Loucy (cell line): ENCODE measurements at regions not wholly inside any gene's neighbourhood (a gene's known extent, or its start where the extent isn't known, plus 50 kb on each side); places are given as distances from the start of the nearest gene placed in this dataset.

ENCODE experiments used
- H2AFZ ChIP-seq: fragments of 200-600 bp; sonication (generic); 2 replicates; pipeline ENCODE4 v1.6.0; 2016; ENCODE audit warnings: antibody characterized with exemption, mild to moderate bottlenecking, low read length, moderate library complexity
- H3F3A ChIP-seq: fragments of 200-600 bp; 2 replicates; pipeline ENCODE4 v1.6.0; 2016; ENCODE audit warnings: antibody characterized with exemption, low read depth, mild to moderate bottlenecking
- H3K27me3 ChIP-seq: fragments of 200-600 bp; sonication (generic); 2 replicates; pipeline ENCODE4 v1.6.1; 2014; ENCODE audit warnings: low read length, mild to moderate bottlenecking; ENCODE audit not compliant: insufficient read depth, poor library complexity, severe bottlenecking
- H3K36me3 ChIP-seq: fragments of 200-600 bp; sonication (generic); 2 replicates; pipeline ENCODE4 v1.6.1; 2016; ENCODE audit warnings: low read length; ENCODE audit not compliant: insufficient read depth
- H3K4me1 ChIP-seq: fragments of 200-600 bp; sonication (generic); 2 replicates; pipeline ENCODE4 v1.5.1; 2014; ENCODE audit warnings: low read length, mild to moderate bottlenecking; ENCODE audit not compliant: insufficient read depth, poor library complexity, severe bottlenecking
- H3K4me2 ChIP-seq: fragments of 200-600 bp; sonication (generic); 2 replicates; pipeline ENCODE4 v1.6.0; 2014; ENCODE audit warnings: antibody characterized with exemption, low read length, low read depth, mild to moderate bottlenecking; ENCODE audit not compliant: poor library complexity, severe bottlenecking
- H3K4me3 ChIP-seq: fragments of 200-600 bp; sonication (generic); 2 replicates; pipeline ENCODE4 v1.5.1; 2014; ENCODE audit warnings: low read length, mild to moderate bottlenecking, mixed read lengths; ENCODE audit not compliant: poor library complexity, severe bottlenecking
- H3K79me2 ChIP-seq: fragments of 200-600 bp; sonication (generic); 2 replicates; pipeline ENCODE4 v1.6.1; 2014; ENCODE audit warnings: low read length; ENCODE audit not compliant: insufficient read depth
- H3K9ac ChIP-seq: fragments of 200-600 bp; sonication (generic); 2 replicates; pipeline ENCODE4 v1.6.0; 2014; ENCODE audit warnings: mild to moderate bottlenecking, low read depth, low read length, moderate library complexity; ENCODE audit not compliant: poor library complexity, severe bottlenecking
- H3K9me2 ChIP-seq: fragments of 200-600 bp; sonication (generic); replicated peaks from 2 replicates; pipeline ENCODE4 v1.6.1; 2016; ENCODE audit warnings: low read depth, low read length, mixed read lengths
- H3K9me3 ChIP-seq: fragments of 200-600 bp; sonication (generic); 2 replicates; pipeline ENCODE4 v1.6.1; 2014; ENCODE audit warnings: mild to moderate bottlenecking, antibody characterized with exemption, low read length, low read depth; ENCODE audit not compliant: insufficient read depth
- H4K20me1 ChIP-seq: fragments of 200-600 bp; sonication (generic); 2 replicates; pipeline ENCODE4 v1.6.0; 2014; ENCODE audit warnings: antibody characterized with exemption, low read length, mild to moderate bottlenecking; ENCODE audit not compliant: insufficient read depth, poor library complexity, severe bottlenecking
- CTCF ChIP-seq: fragments of 200-600 bp; sonication (generic); conservative IDR thresholded peaks from 2 replicates; pipeline ENCODE4 v1.5.1; 2014; ENCODE audit warnings: mild to moderate bottlenecking, antibody characterized with exemption, low read length
- EZH2phosphoT487 ChIP-seq: fragments of 200-600 bp; IDR thresholded peaks from 2 replicates; pipeline ENCODE4 v1.6.1; 2018; ENCODE audit warnings: antibody characterized with exemption, mild to moderate bottlenecking, moderate library complexity, borderline replicate concordance

DNA sequence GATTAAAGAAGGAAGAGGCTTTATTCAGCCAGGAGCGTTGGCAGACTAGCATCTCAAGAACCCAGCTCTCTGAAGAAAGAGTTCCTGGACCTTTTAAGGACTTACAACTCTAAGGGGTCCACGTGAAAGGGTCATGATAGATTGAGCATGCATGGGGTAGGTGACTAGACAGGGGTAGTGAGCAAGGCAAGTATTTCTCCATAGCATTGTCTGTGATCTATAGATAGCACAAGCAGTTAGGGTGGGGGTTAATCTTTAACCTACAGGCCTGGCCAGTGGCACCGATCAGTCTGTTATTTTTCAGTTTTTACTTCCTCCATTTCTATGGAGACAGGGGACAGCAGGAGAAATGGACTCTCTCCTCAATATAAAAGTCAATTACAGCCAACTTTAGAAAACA, 983.7 kb downstream of the SLITRK1 start:
- H3K4me1 ChIP-seq, result no peaks in the 10 kb centered on the region
- TF ChIP-seq EZH2phosphoT487, result no peak
- TF ChIP-seq CTCF, result no peak
- H4K20me1 ChIP-seq, result no peaks in the 10 kb centered on the region
- H3K4me3 ChIP-seq, result no peak overlapping the region
- no peak overlapping the region for H3K4me2 ChIP-seq
- H3K36me3 ChIP-seq, result no peaks in the 10 kb centered on the region
- no peaks in the 10 kb centered on the region for H3K27me3 ChIP-seq
- H3K79me2 ChIP-seq, result no peaks in the 10 kb centered on the region
- H3K9me3 ChIP-seq, result 0 out of 2 replicates have a peak, but pooled peaks cover 3% of the 10 kb centered on the region
- no peak overlapping the region for H2AFZ ChIP-seq
- H3K9me2 ChIP-seq, result no peaks in the 10 kb centered on the region
- no peak overlapping the region for H3K9ac ChIP-seq
- no peaks in the 10 kb centered on the region for H3F3A ChIP-seq

DNA sequence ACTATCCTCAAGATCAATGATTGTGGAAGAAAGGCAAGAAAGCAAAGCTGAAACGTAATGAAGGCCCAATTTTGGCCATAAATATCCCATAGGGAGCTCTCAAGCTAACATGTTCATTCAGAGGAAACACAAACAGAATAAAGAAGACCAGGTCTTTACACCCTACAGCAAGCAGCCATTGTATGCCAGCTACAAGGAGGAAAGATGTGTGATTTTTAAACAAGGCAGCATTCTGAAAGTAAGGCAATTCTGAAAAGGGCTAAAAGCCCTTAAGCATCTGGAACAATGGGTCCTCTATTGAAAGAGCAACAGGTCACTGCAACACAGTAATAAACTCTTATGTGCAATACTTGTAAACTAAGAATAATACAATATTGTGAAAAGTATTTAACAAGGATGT, 1002.4 kb downstream of the SLITRK1 start:
- Histone ChIP-seq H3K36me3 (no peaks in the 10 kb centered on the region), H3K9ac (no peak overlapping the region), H3K4me2 (no peak overlapping the region), H3K9me2 (no peaks in the 10 kb centered on the region), H3K4me1 (no peaks in the 10 kb centered on the region), H3K79me2 (no peaks in the 10 kb centered on the region), H3F3A (no peaks in the 10 kb centered on the region), H2AFZ (no peak overlapping the region; the same call in 1 of the 2 replicates), H3K9me3 (no peaks in the 10 kb centered on the region), H4K20me1 (no peaks in the 10 kb centered on the region), H3K4me3 (no peak overlapping the region), H3K27me3 (no peaks in the 10 kb centered on the region)
- TF ChIP-seq CTCF (no peak), EZH2phosphoT487 (no peak)

- H3F3A ChIP-seq, result no peaks in the 10 kb centered on the region
- no peak for TF ChIP-seq CTCF
- no peak for TF ChIP-seq EZH2phosphoT487
- H3K9ac ChIP-seq, result no peak overlapping the region
- H3K79me2 ChIP-seq, result no peaks in the 10 kb centered on the region
- no peaks in the 10 kb centered on the region for H3K4me1 ChIP-seq
- no peaks in the 10 kb centered on the region for H4K20me1 ChIP-seq
- H3K36me3 ChIP-seq, result no peaks in the 10 kb centered on the region
- H3K9me2 ChIP-seq, result no peaks in the 10 kb centered on the region
- no peak overlapping the region for H3K4me3 ChIP-seq
- no peak overlapping the region for H3K4me2 ChIP-seq
- no peaks in the 10 kb centered on the region for H3K27me3 ChIP-seq
- H3K9me3 ChIP-seq, result no peaks in the 10 kb centered on the region
- H2AFZ ChIP-seq, result no peak overlapping the region
These were observed 1003.7 kb downstream of the SLITRK1 start for GRCh38 chr13:82878536-82878935.
